ENCODE measurements at regions not wholly inside any gene's neighbourhood (a gene's known extent, or its start where the extent isn't known, plus 50 kb on each side); places are given as distances from the start of the nearest gene placed in this dataset.

- DNase-seq (ENCODE audit: low spot score in 2 of 2) (no peak), ATAC-seq (replicated peaks; ENCODE audit: extremely low read depth, poor library complexity, severe bottlenecking) (no peak)
- Mint-ChIP-seq H3K4me3 (no peak overlapping the region), H3K36me3 (ENCODE audit: insufficient read depth) (peaks cover 1% of the 10 kb centered on the region), H3K4me1 (peaks cover 27% of the 10 kb centered on the region), H3K27ac (ENCODE audit: low read depth) (no peak overlapping the region), H3K9me3 (no peaks in the 10 kb centered on the region), H3K27me3 (no peaks in the 10 kb centered on the region)
Observed at GRCh38 chr1:110779636-110780035, 93.3 kb upstream of the CD53 start.

- Mint-ChIP-seq H3K9me3 (no peaks in the 10 kb centered on the region), H3K27me3 (peaks cover 2% of the 10 kb centered on the region), H3K27ac (ENCODE audit: low read depth) (no peak overlapping the region), H3K36me3 (ENCODE audit: insufficient read depth) (peaks cover 2% of the 10 kb centered on the region), H3K4me3 (no peak overlapping the region), H3K4me1 (peaks cover 23% of the 10 kb centered on the region)
- ATAC-seq (replicated peaks; ENCODE audit: extremely low read depth, poor library complexity, severe bottlenecking) (no peak), DNase-seq (ENCODE audit: low spot score in 2 of 2) (no peak)
Observed at GRCh38 chr1:110778821-110779220, 94.1 kb upstream of the CD53 start.

GRCh38 chr1:110777228-110777627 is 95.7 kb upstream of the CD53 start:
- peaks cover 16% of the 10 kb centered on the region for H3K4me1 Mint-ChIP-seq
- H3K27me3 Mint-ChIP-seq: peaks cover 17% of the 10 kb centered on the region
- H3K4me3 Mint-ChIP-seq: no peak overlapping the region
- H3K36me3 Mint-ChIP-seq (ENCODE audit: insufficient read depth): peaks cover 7% of the 10 kb centered on the region
- H3K27ac Mint-ChIP-seq (ENCODE audit: low read depth): no peak overlapping the region
- ATAC-seq (replicated peaks; ENCODE audit: extremely low read depth, poor library complexity, severe bottlenecking) (no peak), DNase-seq (ENCODE audit: low spot score in 2 of 2) (no peak)
- H3K9me3 Mint-ChIP-seq: no peaks in the 10 kb centered on the region

- H3K4me3 Mint-ChIP-seq: no peak overlapping the region
- H3K36me3 Mint-ChIP-seq (ENCODE audit: insufficient read depth): peaks cover 5% of the 10 kb centered on the region
- no peak for ATAC-seq (replicated peaks; ENCODE audit: extremely low read depth, poor library complexity, severe bottlenecking)
- DNase-seq (ENCODE audit: low spot score in 2 of 2): no peak
- H3K9me3 Mint-ChIP-seq: no peaks in the 10 kb centered on the region
- H3K4me1 Mint-ChIP-seq: peaks cover 6% of the 10 kb centered on the region
- no peak overlapping the region for H3K27ac Mint-ChIP-seq (ENCODE audit: low read depth)
- H3K27me3 Mint-ChIP-seq: peaks cover 30% of the 10 kb centered on the region
Observed at GRCh38 chr1:110774398-110774797, 98.5 kb upstream of the CD53 start.

GRCh38 chr1:110773813-110774212 is 99.1 kb upstream of the KCNA3 start:
- peak overlapping the region; percentile 38 for H3K27ac Mint-ChIP-seq (ENCODE audit: low read depth)
- H3K36me3 Mint-ChIP-seq (ENCODE audit: insufficient read depth): peaks cover 5% of the 10 kb centered on the region
- DNase-seq (ENCODE audit: low spot score in 2 of 2) (no peak), ATAC-seq (replicated peaks; ENCODE audit: extremely low read depth, poor library complexity, severe bottlenecking) (no peak)
- no peaks in the 10 kb centered on the region for H3K9me3 Mint-ChIP-seq
- H3K4me1 Mint-ChIP-seq: peaks cover 6% of the 10 kb centered on the region
- H3K27me3 Mint-ChIP-seq: peaks cover 36% of the 10 kb centered on the region
- no peak overlapping the region for H3K4me3 Mint-ChIP-seq

GRCh38 chr1:110771245-110772022 is 96.7 kb upstream of the KCNA3 start:
- no peak for ATAC-seq (replicated peaks; ENCODE audit: extremely low read depth, poor library complexity, severe bottlenecking)
- Mint-ChIP-seq H3K4me3 (no peak overlapping the region), H3K27ac (ENCODE audit: low read depth) (no peak overlapping the region), H3K4me1 (peaks cover 6% of the 10 kb centered on the region), H3K27me3 (peaks cover 56% of the 10 kb centered on the region), H3K36me3 (ENCODE audit: insufficient read depth) (peaks cover 5% of the 10 kb centered on the region), H3K9me3 (no peaks in the 10 kb centered on the region)
- DNase-seq (ENCODE audit: low spot score in 2 of 2): no peak

GRCh38 chr1:110770832-110771231 is 96.1 kb upstream of the KCNA3 start:
- DNase-seq (ENCODE audit: low spot score in 2 of 2) (no peak), ATAC-seq (replicated peaks; ENCODE audit: extremely low read depth, poor library complexity, severe bottlenecking) (no peak)
- Mint-ChIP-seq H3K9me3 (no peaks in the 10 kb centered on the region), H3K4me1 (peaks cover 9% of the 10 kb centered on the region), H3K27me3 (peaks cover 56% of the 10 kb centered on the region), H3K4me3 (no peak overlapping the region), H3K27ac (ENCODE audit: low read depth) (no peak overlapping the region), H3K36me3 (ENCODE audit: insufficient read depth) (peaks cover 5% of the 10 kb centered on the region)

GRCh38 chr1:110768605-110769004 is 93.9 kb upstream of the KCNA3 start:
- Mint-ChIP-seq H3K27ac (ENCODE audit: low read depth) (no peak overlapping the region), H3K4me3 (no peak overlapping the region), H3K36me3 (ENCODE audit: insufficient read depth) (peaks cover 3% of the 10 kb centered on the region), H3K4me1 (peaks cover 8% of the 10 kb centered on the region), H3K27me3 (peaks cover 52% of the 10 kb centered on the region), H3K9me3 (no peaks in the 10 kb centered on the region)
- DNase-seq (ENCODE audit: low spot score in 2 of 2): no peak
- ATAC-seq (replicated peaks; ENCODE audit: extremely low read depth, poor library complexity, severe bottlenecking): no peak

- no peak overlapping the region for H3K4me3 Mint-ChIP-seq
- H3K4me1 Mint-ChIP-seq: peaks cover 5% of the 10 kb centered on the region
- ATAC-seq (replicated peaks; ENCODE audit: extremely low read depth, poor library complexity, severe bottlenecking) (no peak), DNase-seq (ENCODE audit: low spot score in 2 of 2) (no peak)
- H3K9me3 Mint-ChIP-seq: no peaks in the 10 kb centered on the region
- peaks cover 42% of the 10 kb centered on the region for H3K27me3 Mint-ChIP-seq
- H3K27ac Mint-ChIP-seq (ENCODE audit: low read depth): no peak overlapping the region
- H3K36me3 Mint-ChIP-seq (ENCODE audit: insufficient read depth): no peaks in the 10 kb centered on the region
Observed at GRCh38 chr1:110766336-110766647, 91.6 kb upstream of the KCNA3 start.

GRCh38 chr1:110765640-110766335 is 91.0 kb upstream of the KCNA3 start:
- Mint-ChIP-seq H3K9me3 (no peaks in the 10 kb centered on the region), H3K4me1 (peaks cover 5% of the 10 kb centered on the region), H3K36me3 (ENCODE audit: insufficient read depth) (no peaks in the 10 kb centered on the region), H3K27me3 (peaks cover 47% of the 10 kb centered on the region), H3K4me3 (no peak overlapping the region), H3K27ac (ENCODE audit: low read depth) (no peak overlapping the region)
- peak in 1 of 2 donors; percentile 33 for DNase-seq (ENCODE audit: low spot score in 2 of 2)
- ATAC-seq (replicated peaks; ENCODE audit: extremely low read depth, poor library complexity, severe bottlenecking): peak; percentile 65

GRCh38 chr1:110763149-110763548 is 88.4 kb upstream of the KCNA3 start:
- H3K4me3 Mint-ChIP-seq: no peak overlapping the region
- DNase-seq (ENCODE audit: low spot score in 2 of 2) (no peak), ATAC-seq (replicated peaks; ENCODE audit: extremely low read depth, poor library complexity, severe bottlenecking) (no peak)
- peaks cover 5% of the 10 kb centered on the region for H3K4me1 Mint-ChIP-seq
- H3K27me3 Mint-ChIP-seq: peaks cover 42% of the 10 kb centered on the region
- no peaks in the 10 kb centered on the region for H3K9me3 Mint-ChIP-seq
- H3K36me3 Mint-ChIP-seq (ENCODE audit: insufficient read depth): no peaks in the 10 kb centered on the region
- H3K27ac Mint-ChIP-seq (ENCODE audit: low read depth): no peak overlapping the region

GRCh38 chr1:110760321-110760720 is 85.6 kb upstream of the KCNA3 start:
- DNase-seq (ENCODE audit: low spot score in 2 of 2) (no peak), ATAC-seq (replicated peaks; ENCODE audit: extremely low read depth, poor library complexity, severe bottlenecking) (no peak)
- no peaks in the 10 kb centered on the region for H3K4me1 Mint-ChIP-seq
- H3K27me3 Mint-ChIP-seq: peaks cover 51% of the 10 kb centered on the region
- no peaks in the 10 kb centered on the region for H3K36me3 Mint-ChIP-seq (ENCODE audit: insufficient read depth)
- no peak overlapping the region for H3K4me3 Mint-ChIP-seq
- no peak overlapping the region for H3K27ac Mint-ChIP-seq (ENCODE audit: low read depth)
- H3K9me3 Mint-ChIP-seq: no peaks in the 10 kb centered on the region

- H3K4me1 Mint-ChIP-seq: no peaks in the 10 kb centered on the region
- no peak overlapping the region for H3K27ac Mint-ChIP-seq (ENCODE audit: low read depth)
- ATAC-seq (replicated peaks; ENCODE audit: extremely low read depth, poor library complexity, severe bottlenecking) (no peak), DNase-seq (ENCODE audit: low spot score in 2 of 2) (no peak)
- H3K36me3 Mint-ChIP-seq (ENCODE audit: insufficient read depth): no peaks in the 10 kb centered on the region
- peaks cover 61% of the 10 kb centered on the region for H3K27me3 Mint-ChIP-seq
- H3K4me3 Mint-ChIP-seq: no peak overlapping the region
- H3K9me3 Mint-ChIP-seq: no peaks in the 10 kb centered on the region
Observed at GRCh38 chr1:110756506-110756905, 81.8 kb upstream of the KCNA3 start.
